GM12873 (cell line): ENCODE measurements at regions not wholly inside any gene's neighbourhood (a gene's known extent, or its start where the extent isn't known, plus 50 kb on each side); places are given as distances from the start of the nearest gene placed in this dataset.

ENCODE experiments used
- CTCF ChIP-seq: IDR thresholded peaks from 2 replicates; pipeline ENCODE4 v1.5.1; 2012; ENCODE audit warnings: low read depth, mild to moderate bottlenecking, moderate library complexity, low read length, control low read depth; ENCODE audit not compliant: insufficient read depth; ENCODE audit errors: missing control alignments

GRCh38 chr15:92565351-92566125 is 90.0 kb downstream of the FAM174B start:
- TF ChIP-seq CTCF: no peak

GRCh38 chr15:92561754-92562153 is 93.8 kb downstream of the FAM174B start:
- TF ChIP-seq CTCF: no peak

- no peak for TF ChIP-seq CTCF
Measured at GRCh38 chr15:92553317-92553716, 102.3 kb downstream of the FAM174B start.

GRCh38 chr15:92545996-92546395 is 109.6 kb downstream of the FAM174B start:
- no peak for TF ChIP-seq CTCF

- TF ChIP-seq CTCF: no peak
Measured at GRCh38 chr15:92541291-92542200, 114.0 kb downstream of the FAM174B start.

GRCh38 chr15:92538115-92538514 is 117.5 kb downstream of the FAM174B start:
- TF ChIP-seq CTCF: no peak

- no peak for TF ChIP-seq CTCF
Measured at GRCh38 chr15:92533298-92533697, 122.3 kb downstream of the FAM174B start.
